Coronary artery (tissue), 2 donors: ENCODE measurements at regions not wholly inside any gene's neighbourhood (a gene's known extent, or its start where the extent isn't known, plus 50 kb on each side); places are given as distances from the start of the nearest gene placed in this dataset.
"Not testable (repeated sequence)": the region's sequence is repeated elsewhere in the genome, so short reads cannot be mapped to it uniquely, and the experiment has no call there.

Experiments used
- DNase-seq: peaks from one replicate; pipeline ENCODE4 v3.0.0-alpha.2; 2017; ENCODE audit warnings: low spot score
- H3K27ac ChIP-seq, 2 donors: fragments of 200-600 bp; sonication (generic); one replicate each; pipeline ENCODE4 v1.5.1; 2016 to 2019
- H3K4me3 ChIP-seq: fragments of 200-600 bp; sonication (generic); 2 replicates; pipeline ENCODE4 v1.5.1; 2016; ENCODE audit warnings: mild to moderate bottlenecking, moderate library complexity
- CTCF ChIP-seq: fragments of 200-600 bp; sonication (generic); IDR thresholded peaks from one replicate; pipeline ENCODE4 v1.5.1; 2019; ENCODE audit warnings: antibody characterized with exemption

GRCh38 chr13:55000043-55000442 is 1971.4 kb downstream of the OLFM4 start:
- no peak for DNase-seq
- no peak overlapping the region for H3K27ac ChIP-seq
- no peak overlapping the region for H3K4me3 ChIP-seq
- TF ChIP-seq CTCF: no peak

- Histone ChIP-seq H3K27ac (no peak overlapping the region), H3K4me3 (no peak overlapping the region)
- no peak for TF ChIP-seq CTCF
- no peak for DNase-seq
Measured at GRCh38 chr13:55000844-55001243, 1972.2 kb downstream of the OLFM4 start.

- TF ChIP-seq CTCF: no peak
- Histone ChIP-seq H3K4me3 (no peak overlapping the region), H3K27ac (no peak overlapping the region)
- DNase-seq: no peak
Measured at GRCh38 chr13:55001881-55002280, 1973.3 kb downstream of the OLFM4 start.

GRCh38 chr13:55007681-55008080 is 1979.1 kb downstream of the OLFM4 start:
- DNase-seq: no peak
- Histone ChIP-seq H3K4me3 (no peak overlapping the region), H3K27ac (no peak overlapping the region)
- TF ChIP-seq CTCF: no peak

GRCh38 chr13:55013051-55013450 is 1984.4 kb downstream of the OLFM4 start:
- no peak overlapping the region for H3K27ac ChIP-seq
- no peak for TF ChIP-seq CTCF
- H3K4me3 ChIP-seq: no peak overlapping the region
- no peak for DNase-seq

GRCh38 chr13:55029280-55029679 is 2000.7 kb downstream of the OLFM4 start:
- TF ChIP-seq CTCF: no peak
- H3K27ac ChIP-seq: no peak overlapping the region
- H3K4me3 ChIP-seq: no peak overlapping the region
- no peak for DNase-seq

- no peak overlapping the region for H3K4me3 ChIP-seq
- H3K27ac ChIP-seq: no peak overlapping the region
- DNase-seq: no peak
- TF ChIP-seq CTCF: no peak
Measured at GRCh38 chr13:55038230-55038629, 2009.6 kb downstream of the OLFM4 start.

- H3K4me3 ChIP-seq, DNase-seq, H3K27ac ChIP-seq: not testable (repeated sequence)
Measured at GRCh38 chr13:55053891-55054550, 2025.4 kb downstream of the OLFM4 start.

- not testable (repeated sequence) for H3K4me3 ChIP-seq, H3K27ac ChIP-seq, DNase-seq
Measured at GRCh38 chr13:55055666-55056065, 2027.1 kb downstream of the OLFM4 start.
